BJ (cell line): ENCODE measurements at regions not wholly inside any gene's neighbourhood (a gene's known extent, or its start where the extent isn't known, plus 50 kb on each side); places are given as distances from the start of the nearest gene placed in this dataset.
A peak's percentile ranks its signal among the peaks of the same experiment; 100 is the strongest.

ENCODE experiments used
- CTCF ChIA-PET: fragments of 350-600 bp; formaldehyde crosslinking; extraction: SDS; loops from one replicate; lab custom pipeline; 2021; ENCODE audit warnings: antibody characterized with exemption, inconsistent platforms; lab: Yijun Ruan, JAX
- POLR2A ChIA-PET: fragments of 300-600 bp; sonication (Branson Sonifier 250); formaldehyde crosslinking; extraction: SDS; loops from one replicate; lab custom pipeline; 2021; ENCODE audit warnings: antibody characterized with exemption; lab: Charles Lee
- DNase-seq: peaks from one replicate; pipeline ENCODE4 v3.0.0-alpha.2; 2011; ENCODE audit warnings: low read depth
- H3K27me3 ChIP-seq: 2 replicates; pipeline ENCODE4 v1.6.0; 2011; ENCODE audit warnings: low read length; ENCODE audit not compliant: control insufficient read depth, insufficient read depth
- H3K36me3 ChIP-seq: 2 replicates; pipeline ENCODE4 v1.5.1; 2011; ENCODE audit warnings: low read length; ENCODE audit not compliant: control insufficient read depth, insufficient read depth
- H3K4me3 ChIP-seq: 2 replicates; pipeline ENCODE4 v1.5.1; 2011; ENCODE audit warnings: low read depth, mild to moderate bottlenecking, control low read depth, low read length
- CTCF ChIP-seq: IDR thresholded peaks from 2 replicates; pipeline ENCODE4 v1.5.1; 2011; ENCODE audit warnings: low read depth, mild to moderate bottlenecking, control low read depth, inconsistent platforms, low read length, moderate library complexity; ENCODE audit not compliant: insufficient read depth

GRCh38 chrX:16005917-16006316, 117.4 kb upstream of the GRPR start:
- Histone ChIP-seq H3K27me3 (no peaks in the 10 kb centered on the region), H3K36me3 (no peaks in the 10 kb centered on the region), H3K4me3 (no peak overlapping the region)
- no peak for TF ChIP-seq CTCF
- POLR2A ChIA-PET, result no interaction called here
- DNase-seq, result no peak
- CTCF ChIA-PET, result no interaction called here

GRCh38 chrX:16002185-16002584, 121.2 kb upstream of the GRPR start:
- no peak for DNase-seq
- POLR2A ChIA-PET, result no interaction called here
- Histone ChIP-seq H3K4me3 (no peak overlapping the region), H3K27me3 (no peaks in the 10 kb centered on the region), H3K36me3 (no peaks in the 10 kb centered on the region)
- CTCF ChIA-PET, result no interaction called here
- TF ChIP-seq CTCF, result no peak

GRCh38 chrX:15998350-15998749, 125.0 kb upstream of the GRPR start:
- no peak for TF ChIP-seq CTCF
- ChIA-PET CTCF (no interaction called here), POLR2A (no interaction called here)
- Histone ChIP-seq H3K36me3 (no peaks in the 10 kb centered on the region), H3K27me3 (no peaks in the 10 kb centered on the region), H3K4me3 (no peak overlapping the region)
- DNase-seq, result no peak

GRCh38 chrX:15989716-15990115, 133.6 kb upstream of the GRPR start:
- no peak for TF ChIP-seq CTCF
- DNase-seq, result no peak
- no peaks in the 10 kb centered on the region for H3K27me3 ChIP-seq
- ChIA-PET CTCF (no interaction called here), POLR2A (no interaction called here)
- no peak overlapping the region for H3K4me3 ChIP-seq
- no peaks in the 10 kb centered on the region for H3K36me3 ChIP-seq

- CTCF ChIA-PET, result interaction anchor here (0.7 kb wide), 1 partner anchor 57 kb away, joined by 3 read pairs; no protein-coding TSS in a partner anchor
- no peak overlapping the region for H3K4me3 ChIP-seq
- H3K36me3 ChIP-seq, result no peaks in the 10 kb centered on the region
- H3K27me3 ChIP-seq, result no peaks in the 10 kb centered on the region
- POLR2A ChIA-PET, result no interaction called here
- DNase-seq, result peak; percentile 28
- TF ChIP-seq CTCF, result no peak
These were observed 134.3 kb upstream of the AP1S2 start for GRCh38 chrX:15988661-15989603.
